GM10248 (cell line): ENCODE measurements at regions not wholly inside any gene's neighbourhood (a gene's known extent, or its start where the extent isn't known, plus 50 kb on each side); places are given as distances from the start of the nearest gene placed in this dataset.
A peak's percentile ranks its signal among the peaks of the same experiment; 100 is the strongest.

ENCODE experiments used
- CTCF ChIA-PET: fragments of 300-600 bp; sonication (Branson Sonifier 250); formaldehyde crosslinking; extraction: SDS; loops from one replicate; lab custom pipeline; 2021; ENCODE audit warnings: antibody characterized with exemption; lab: Yijun Ruan, JAX
- POLR2A ChIA-PET: fragments of 350-650 bp; sonication (Branson Sonifier 250); formaldehyde crosslinking; extraction: SDS; loops from one replicate; lab custom pipeline; 2020; ENCODE audit warnings: antibody characterized with exemption; lab: Yijun Ruan, JAX
- DNase-seq: peaks from one replicate; pipeline ENCODE4 v3.0.0; 2012; ENCODE audit errors: extremely low spot score
- TF ChIP-seq, protein P1 (sequence below): IDR thresholded peaks from 2 replicates; pipeline ENCODE4 v1.5.1; 2012; ENCODE audit warnings: mild to moderate bottlenecking, low read depth; ENCODE audit errors: extremely low read depth, missing control alignments, control extremely low read depth

DNA sequence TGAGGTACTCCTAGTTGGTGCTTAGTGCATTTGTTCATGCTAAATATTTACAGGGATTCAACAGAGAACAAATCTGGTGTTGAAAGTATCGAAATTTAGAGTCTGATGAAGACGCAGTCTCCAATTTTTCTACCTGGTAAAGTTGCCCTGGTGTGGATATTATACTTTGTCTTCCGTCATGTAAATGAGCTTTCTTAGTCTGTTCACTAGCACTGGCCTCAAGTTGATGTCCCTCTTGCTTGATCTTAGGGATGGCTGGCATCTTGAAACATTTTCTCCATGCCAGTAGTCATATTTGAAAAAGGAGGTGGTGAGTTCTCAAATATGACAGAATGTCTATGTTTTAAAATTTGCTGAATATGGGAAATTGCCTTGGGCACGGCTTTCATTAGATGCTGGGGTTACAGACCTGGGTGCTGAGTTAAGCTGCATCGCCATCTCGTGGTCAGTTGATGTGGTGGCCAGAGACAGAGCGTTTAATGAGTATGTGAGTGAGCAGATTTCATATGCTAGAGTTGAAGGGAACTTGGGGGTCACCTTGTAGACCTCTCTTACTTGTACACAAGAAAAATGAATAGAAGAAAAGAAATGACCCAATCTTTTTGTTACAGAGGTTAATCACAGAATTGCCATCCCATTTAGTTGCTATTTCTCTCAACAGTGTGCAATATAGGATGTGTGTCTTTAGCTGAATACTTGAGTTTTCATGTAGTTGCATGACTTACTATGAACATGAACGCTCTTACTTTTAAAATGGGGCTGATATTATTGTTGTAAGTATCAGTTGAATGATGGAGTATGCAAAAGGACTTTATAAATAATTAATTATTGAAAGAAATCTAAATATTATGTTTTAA, 172.8 kb upstream of the DCN start:
- TF ChIP-seq, protein P1, sequence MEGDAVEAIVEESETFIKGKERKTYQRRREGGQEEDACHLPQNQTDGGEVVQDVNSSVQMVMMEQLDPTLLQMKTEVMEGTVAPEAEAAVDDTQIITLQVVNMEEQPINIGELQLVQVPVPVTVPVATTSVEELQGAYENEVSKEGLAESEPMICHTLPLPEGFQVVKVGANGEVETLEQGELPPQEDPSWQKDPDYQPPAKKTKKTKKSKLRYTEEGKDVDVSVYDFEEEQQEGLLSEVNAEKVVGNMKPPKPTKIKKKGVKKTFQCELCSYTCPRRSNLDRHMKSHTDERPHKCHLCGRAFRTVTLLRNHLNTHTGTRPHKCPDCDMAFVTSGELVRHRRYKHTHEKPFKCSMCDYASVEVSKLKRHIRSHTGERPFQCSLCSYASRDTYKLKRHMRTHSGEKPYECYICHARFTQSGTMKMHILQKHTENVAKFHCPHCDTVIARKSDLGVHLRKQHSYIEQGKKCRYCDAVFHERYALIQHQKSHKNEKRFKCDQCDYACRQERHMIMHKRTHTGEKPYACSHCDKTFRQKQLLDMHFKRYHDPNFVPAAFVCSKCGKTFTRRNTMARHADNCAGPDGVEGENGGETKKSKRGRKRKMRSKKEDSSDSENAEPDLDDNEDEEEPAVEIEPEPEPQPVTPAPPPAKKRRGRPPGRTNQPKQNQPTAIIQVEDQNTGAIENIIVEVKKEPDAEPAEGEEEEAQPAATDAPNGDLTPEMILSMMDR: peak; percentile 81
- ChIA-PET CTCF (interaction anchor here (0.5 to 1.9 kb wide), 18 partner anchors 9 to 1290 kb away, joined by 3 to 10 read pairs (median 4); no protein-coding TSS in a partner anchor), POLR2A (no interaction called here)
- peak; percentile 16 for DNase-seq

DNA sequence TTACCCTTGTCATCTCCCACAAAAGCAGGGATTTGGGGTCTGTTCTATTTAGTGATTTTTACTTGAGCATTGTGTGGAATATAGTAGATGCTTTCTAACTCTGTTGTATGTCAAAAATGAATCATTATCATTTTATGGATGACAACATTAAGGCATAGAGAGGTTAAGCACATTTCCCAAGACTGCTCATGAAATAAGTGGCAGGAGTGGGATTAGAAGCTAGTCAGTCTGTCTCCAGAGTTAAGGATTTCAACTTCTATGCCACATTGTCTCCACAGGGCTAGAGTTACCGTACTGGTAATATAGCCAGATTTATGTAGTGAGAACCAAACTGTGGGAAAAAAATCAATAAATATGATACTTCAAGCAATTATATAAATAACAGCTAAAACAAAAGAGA, 170.6 kb upstream of the DCN start:
- POLR2A ChIA-PET: no interaction called here
- CTCF ChIA-PET: interaction anchor here (1.0 kb wide), 2 partner anchors 29 to 176 kb away, joined by 3 to 4 read pairs; no protein-coding TSS in a partner anchor
- TF ChIP-seq, protein P1: no peak
- DNase-seq: no peak

DNA sequence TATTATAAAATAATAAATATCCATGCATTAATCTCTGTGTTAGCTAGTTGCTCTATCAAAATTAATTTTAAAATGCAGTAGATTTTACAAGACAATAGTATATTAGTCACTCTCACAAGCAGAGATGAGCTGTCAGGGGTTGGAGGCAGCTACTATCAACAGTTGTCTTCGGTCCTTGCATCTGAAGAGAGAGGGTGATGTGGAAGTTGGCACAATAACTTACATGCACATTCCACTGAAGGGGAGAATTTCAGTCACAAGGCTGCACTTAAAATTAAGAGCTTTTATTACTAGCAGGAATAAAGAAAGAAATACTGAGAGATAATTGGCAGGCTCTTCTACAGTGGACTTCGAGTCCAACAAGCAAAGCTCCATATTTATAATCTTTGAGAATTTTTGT, 166.9 kb upstream of the DCN start:
- ChIA-PET POLR2A (no interaction called here), CTCF (interaction anchor here (0.8 to 1.2 kb wide), 3 partner anchors 16 to 33 kb away, joined by 3 read pairs; no protein-coding TSS in a partner anchor)
- TF ChIP-seq, protein P1: no peak
- DNase-seq: no peak

DNA sequence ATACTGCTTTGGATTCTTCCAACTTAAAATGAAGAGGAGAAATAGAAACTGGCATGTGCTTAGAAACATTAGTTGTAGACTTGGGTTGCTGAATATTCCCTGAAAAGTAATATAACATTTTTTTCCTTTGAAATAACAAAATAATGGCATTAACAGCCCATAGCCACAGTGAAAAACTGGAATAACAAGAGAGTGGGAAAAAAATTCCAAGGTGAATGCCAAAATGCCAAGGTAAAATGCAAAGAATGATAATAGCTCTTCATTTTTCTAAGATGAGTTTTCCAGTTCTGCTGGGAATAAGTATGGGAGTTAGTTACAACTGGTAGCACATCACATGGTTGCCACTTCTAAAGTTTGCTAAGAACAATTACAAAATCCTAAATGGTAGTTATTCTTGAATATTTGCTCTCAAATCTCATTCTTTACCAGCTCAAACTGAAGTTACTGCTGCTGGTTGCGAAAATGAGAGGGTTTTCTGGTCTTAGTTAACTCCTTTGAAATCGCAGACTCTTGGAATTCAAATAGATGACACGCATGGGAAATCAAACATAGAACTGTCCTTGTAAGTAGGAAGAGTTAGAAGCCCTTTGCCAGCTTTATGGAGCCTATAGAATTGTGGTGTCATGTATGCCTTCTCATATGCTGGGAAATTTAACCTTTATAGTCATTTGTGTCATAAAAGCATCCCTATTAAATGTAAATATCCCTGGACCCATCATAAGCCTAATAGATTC, 165.0 kb upstream of the DCN start:
- no peak for DNase-seq
- CTCF ChIA-PET: no interaction called here
- TF ChIP-seq, protein P1: no peak
- POLR2A ChIA-PET: no interaction called here

DNA sequence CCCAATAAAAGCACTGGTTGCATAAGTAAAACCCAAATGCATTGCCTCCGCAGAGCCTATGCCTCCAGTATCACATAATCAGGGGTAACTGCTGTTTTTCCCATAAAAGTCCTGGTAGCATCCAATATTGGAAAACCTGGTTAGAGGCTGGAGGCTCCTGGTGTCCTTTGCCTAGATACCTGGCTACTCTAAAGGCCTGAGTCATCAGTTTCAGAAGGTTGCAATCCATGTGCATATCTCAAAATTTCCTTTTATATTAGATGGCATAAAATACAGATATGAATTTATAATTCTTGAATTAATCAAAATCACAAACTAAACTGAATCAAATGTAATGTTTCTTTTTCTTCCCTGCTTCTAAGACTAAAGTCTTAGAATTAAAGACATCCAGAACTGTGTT, 164.2 kb upstream of the DCN start:
- ChIA-PET POLR2A (no interaction called here), CTCF (no interaction called here)
- DNase-seq: no peak
- TF ChIP-seq, protein P1: no peak

DNA sequence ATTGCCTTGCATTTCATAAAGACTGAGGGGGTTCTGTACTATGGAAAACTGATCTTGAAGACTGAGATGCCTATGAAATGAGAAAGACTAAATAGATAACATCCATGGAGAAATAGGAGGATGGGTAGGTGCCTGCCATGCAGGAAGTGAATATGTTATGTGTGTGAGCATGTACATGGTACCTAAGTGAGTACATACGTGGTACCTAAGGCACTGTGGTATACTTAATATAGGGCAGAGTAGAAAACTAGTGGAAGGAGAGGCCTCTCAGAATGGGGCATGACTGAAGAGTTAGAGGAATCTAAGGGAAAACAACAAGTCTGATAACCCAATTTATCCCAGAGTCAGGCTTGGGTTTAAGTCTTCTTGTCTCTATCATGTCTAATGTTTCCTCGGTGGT, 161.8 kb upstream of the DCN start:
- DNase-seq: no peak
- POLR2A ChIA-PET: no interaction called here
- CTCF ChIA-PET: interaction anchor here (0.8 to 2.5 kb wide), 3 partner anchors 11 to 18 kb away, joined by 3 to 10 read pairs (median 6); no protein-coding TSS in a partner anchor
- TF ChIP-seq, protein P1: no peak
